WI38 (cell line): ENCODE measurements at regions not wholly inside any gene's neighbourhood (a gene's known extent, or its start where the extent isn't known, plus 50 kb on each side); places are given as distances from the start of the nearest gene placed in this dataset.

Source experiments
- H3K4me3 ChIP-seq: 2 replicates; pipeline ENCODE4 v1.5.1; 2011; ENCODE audit warnings: low read depth, mild to moderate bottlenecking, control low read depth, low read length
- CTCF ChIP-seq: IDR thresholded peaks from 2 replicates; pipeline ENCODE4 v1.5.1; 2012; ENCODE audit warnings: low read depth, mild to moderate bottlenecking, control low read depth, low read length

GRCh38 chr3:55331524-55331923 is 155.6 kb downstream of the WNT5A start:
- no peak overlapping the region for H3K4me3 ChIP-seq
- TF ChIP-seq CTCF: no peak

DNA sequence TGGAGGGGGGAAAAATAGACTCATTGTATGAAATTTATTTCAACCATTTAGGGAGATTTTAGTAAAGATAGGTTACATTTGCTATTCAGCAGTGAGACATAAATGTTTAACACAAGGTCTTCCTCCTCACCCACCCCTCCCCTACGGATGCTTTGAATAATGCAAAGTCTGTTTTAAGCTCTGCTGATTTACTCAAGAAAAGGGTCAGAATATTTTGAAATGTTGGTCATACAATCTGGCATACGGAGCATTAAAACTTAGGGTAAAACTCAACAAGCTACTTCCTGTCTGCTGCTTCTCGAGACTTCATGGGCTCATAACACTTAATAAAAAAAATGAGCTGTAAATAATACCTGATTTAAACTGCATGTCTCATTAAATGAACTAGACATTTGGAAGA is 156.3 kb downstream of the WNT5A start:
- no peak for TF ChIP-seq CTCF
- H3K4me3 ChIP-seq: no peak overlapping the region

DNA sequence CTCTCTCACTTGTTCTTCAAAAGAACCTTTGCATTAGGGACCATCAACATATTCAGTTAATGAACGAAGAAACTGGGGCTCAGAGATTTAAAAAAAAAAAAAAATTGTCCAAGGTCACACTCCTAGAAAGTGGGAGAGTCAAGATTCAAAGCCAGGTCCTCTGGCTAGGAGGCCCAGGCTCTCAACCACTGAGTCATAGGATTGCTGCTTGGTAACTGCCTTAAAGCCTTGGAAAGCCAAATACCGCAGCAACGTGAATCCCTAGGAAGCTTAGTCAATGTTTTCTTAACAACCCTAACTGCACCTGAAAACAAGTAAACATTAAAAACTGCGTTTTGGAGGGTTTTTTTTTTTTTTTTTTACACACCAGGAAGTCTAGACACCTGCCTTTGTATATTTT is 156.8 kb downstream of the WNT5A start:
- no peak overlapping the region for H3K4me3 ChIP-seq
- TF ChIP-seq CTCF: no peak

DNA sequence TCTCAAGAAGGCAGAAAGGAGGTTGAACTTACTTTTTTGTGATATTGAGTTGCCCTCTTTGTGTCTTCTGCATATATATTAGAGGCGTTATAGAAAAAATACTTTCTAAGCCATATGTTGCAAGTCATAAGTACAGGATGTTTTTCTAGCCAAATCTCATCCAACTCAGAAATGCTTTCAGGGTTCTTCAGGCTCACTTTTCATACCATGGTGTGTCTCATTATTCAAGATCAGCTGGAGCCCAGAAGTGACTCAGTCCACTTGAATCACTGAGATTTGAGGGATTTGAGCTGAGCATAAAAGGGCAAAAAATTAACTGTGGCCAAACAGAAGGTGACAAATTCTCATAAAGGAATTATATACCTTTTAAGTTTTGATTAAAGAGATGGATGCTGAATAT is 157.3 kb downstream of the WNT5A start:
- no peak overlapping the region for H3K4me3 ChIP-seq
- TF ChIP-seq CTCF: no peak

DNA sequence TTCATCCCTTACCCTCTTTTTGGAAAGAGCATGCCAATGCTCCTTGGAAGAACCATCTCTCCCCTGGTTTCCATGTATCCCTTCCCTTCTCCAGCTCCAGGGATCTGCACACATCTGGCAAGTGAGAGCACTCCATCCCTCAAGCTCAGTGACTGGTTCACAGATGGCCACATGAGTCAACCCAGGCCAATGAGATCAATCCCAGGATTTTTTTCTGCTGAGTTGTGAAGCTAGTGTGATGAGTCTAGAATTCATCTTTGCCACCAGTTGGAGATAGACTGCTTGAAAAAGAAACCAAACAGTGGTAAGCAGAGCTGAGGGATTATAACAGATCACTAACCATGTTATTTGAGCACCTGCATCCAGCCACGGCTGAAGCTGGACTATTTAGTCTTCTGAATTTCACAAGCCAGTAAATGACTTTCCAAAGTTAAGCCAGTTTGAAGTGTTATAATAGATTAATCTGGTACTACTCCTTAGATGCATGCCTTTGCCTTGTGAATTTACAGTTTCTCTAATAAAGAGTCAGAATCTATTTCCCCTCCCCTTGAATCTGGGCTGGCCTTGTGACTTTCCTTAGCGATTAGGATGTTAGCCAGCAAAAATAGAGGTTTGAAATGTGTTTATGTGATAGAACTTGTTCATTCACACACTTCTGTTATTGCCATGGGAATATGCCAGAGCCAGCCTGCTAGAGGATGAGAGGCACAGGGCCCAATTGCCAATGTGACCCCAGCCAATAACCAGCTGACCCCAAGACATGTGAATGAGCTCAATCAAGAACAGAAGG is 159.8 kb downstream of the WNT5A start:
- H3K4me3 ChIP-seq: no peak overlapping the region
- TF ChIP-seq CTCF: no peak

GRCh38 chr3:55322638-55323037 is 164.5 kb downstream of the WNT5A start:
- no peak overlapping the region for H3K4me3 ChIP-seq
- no peak for TF ChIP-seq CTCF

GRCh38 chr3:55320928-55321327 is 166.2 kb downstream of the WNT5A start:
- no peak for TF ChIP-seq CTCF
- no peak overlapping the region for H3K4me3 ChIP-seq
